Activated naive CD4-positive, alpha-beta T cell treated with anti-CD3 and anti-CD28 coated beads, Interleukin-2, amount 50 U/mL, for 24 hours (primary cell): ENCODE measurements at regions not wholly inside any gene's neighbourhood (a gene's known extent, or its start where the extent isn't known, plus 50 kb on each side); places are given as distances from the start of the nearest gene placed in this dataset.

Experiments
- H3K27ac Mint-ChIP-seq: one replicate; pipeline ENCODE4 v1.8.0; 2021; ENCODE audit warnings: mild to moderate bottlenecking, mixed read lengths
- H3K27me3 Mint-ChIP-seq: one replicate; pipeline ENCODE4 v1.8.0; 2021; ENCODE audit warnings: mixed read lengths
- H3K36me3 Mint-ChIP-seq: one replicate; pipeline ENCODE4 v1.8.0; 2021; ENCODE audit warnings: mixed read lengths
- H3K4me1 Mint-ChIP-seq: one replicate; pipeline ENCODE4 v1.8.0; 2021; ENCODE audit warnings: mixed read lengths
- H3K4me3 Mint-ChIP-seq: one replicate; pipeline ENCODE4 v1.8.0; 2021; ENCODE audit warnings: mild to moderate bottlenecking, mixed read lengths
- H3K9me3 Mint-ChIP-seq: one replicate; pipeline ENCODE4 v1.8.0; 2021; ENCODE audit warnings: mixed read lengths

- H3K4me3 Mint-ChIP-seq: no peak overlapping the region
- H3K4me1 Mint-ChIP-seq: no peaks in the 10 kb centered on the region
- no peaks in the 10 kb centered on the region for H3K36me3 Mint-ChIP-seq
- no peak overlapping the region for H3K27ac Mint-ChIP-seq
- H3K9me3 Mint-ChIP-seq: peaks cover 12% of the 10 kb centered on the region
- no peaks in the 10 kb centered on the region for H3K27me3 Mint-ChIP-seq
Observed at GRCh38 chr3:182094321-182094720, 382.6 kb downstream of the SOX2 start.

- Mint-ChIP-seq H3K27me3 (peaks cover 2% of the 10 kb centered on the region), H3K4me3 (no peak overlapping the region), H3K4me1 (no peaks in the 10 kb centered on the region), H3K36me3 (no peaks in the 10 kb centered on the region), H3K9me3 (peaks cover 22% of the 10 kb centered on the region), H3K27ac (no peak overlapping the region)
Observed at GRCh38 chr3:182104881-182105280, 393.2 kb downstream of the SOX2 start.

- Mint-ChIP-seq H3K36me3 (no peaks in the 10 kb centered on the region), H3K9me3 (peaks cover 19% of the 10 kb centered on the region), H3K4me3 (no peak overlapping the region), H3K4me1 (no peaks in the 10 kb centered on the region), H3K27ac (no peak overlapping the region), H3K27me3 (peaks cover 2% of the 10 kb centered on the region)
Observed at GRCh38 chr3:182105875-182106274, 394.1 kb downstream of the SOX2 start.

- Mint-ChIP-seq H3K4me1 (no peaks in the 10 kb centered on the region), H3K36me3 (no peaks in the 10 kb centered on the region), H3K9me3 (peaks cover 16% of the 10 kb centered on the region), H3K27ac (no peak overlapping the region), H3K4me3 (no peak overlapping the region), H3K27me3 (peaks cover 2% of the 10 kb centered on the region)
Observed at GRCh38 chr3:182108371-182108770, 396.6 kb downstream of the SOX2 start.

GRCh38 chr3:182111967-182112366 is 400.2 kb downstream of the SOX2 start:
- no peak overlapping the region for H3K27ac Mint-ChIP-seq
- no peaks in the 10 kb centered on the region for H3K27me3 Mint-ChIP-seq
- H3K36me3 Mint-ChIP-seq: no peaks in the 10 kb centered on the region
- no peaks in the 10 kb centered on the region for H3K4me1 Mint-ChIP-seq
- H3K4me3 Mint-ChIP-seq: no peak overlapping the region
- peaks cover 11% of the 10 kb centered on the region for H3K9me3 Mint-ChIP-seq

- Mint-ChIP-seq H3K9me3 (no peaks in the 10 kb centered on the region), H3K36me3 (no peaks in the 10 kb centered on the region), H3K27ac (no peak overlapping the region), H3K27me3 (no peaks in the 10 kb centered on the region), H3K4me1 (no peaks in the 10 kb centered on the region), H3K4me3 (no peak overlapping the region)
Observed at GRCh38 chr3:182115328-182116015, 403.7 kb downstream of the SOX2 start.

GRCh38 chr3:182116386-182116785 is 404.7 kb downstream of the SOX2 start:
- Mint-ChIP-seq H3K36me3 (no peaks in the 10 kb centered on the region), H3K27ac (no peak overlapping the region), H3K27me3 (no peaks in the 10 kb centered on the region), H3K9me3 (no peaks in the 10 kb centered on the region), H3K4me1 (no peaks in the 10 kb centered on the region), H3K4me3 (no peak overlapping the region)

- Mint-ChIP-seq H3K27me3 (no peaks in the 10 kb centered on the region), H3K36me3 (no peaks in the 10 kb centered on the region)
Observed at GRCh38 chr3:182117131-182117530, 405.4 kb downstream of the SOX2 start.

GRCh38 chr3:182117583-182117982 is 405.9 kb downstream of the SOX2 start:
- Mint-ChIP-seq H3K4me3 (no peak overlapping the region), H3K27me3 (no peaks in the 10 kb centered on the region), H3K9me3 (no peaks in the 10 kb centered on the region), H3K27ac (no peak overlapping the region), H3K4me1 (no peaks in the 10 kb centered on the region), H3K36me3 (no peaks in the 10 kb centered on the region)

More at GRCh38 chr3:182117131-182117530, 405.4 kb downstream of the SOX2 start:
- no peak overlapping the region for H3K4me3 Mint-ChIP-seq
- H3K4me1 Mint-ChIP-seq: no peaks in the 10 kb centered on the region
- H3K27ac Mint-ChIP-seq: no peak overlapping the region
- no peaks in the 10 kb centered on the region for H3K9me3 Mint-ChIP-seq

GRCh38 chr3:182118066-182118465 is 406.3 kb downstream of the SOX2 start:
- Mint-ChIP-seq H3K4me1 (no peaks in the 10 kb centered on the region), H3K9me3 (no peaks in the 10 kb centered on the region), H3K27ac (no peak overlapping the region), H3K36me3 (no peaks in the 10 kb centered on the region), H3K4me3 (no peak overlapping the region), H3K27me3 (no peaks in the 10 kb centered on the region)

GRCh38 chr3:182121401-182121800 is 409.7 kb downstream of the SOX2 start:
- Mint-ChIP-seq H3K27ac (no peak overlapping the region), H3K27me3 (no peaks in the 10 kb centered on the region), H3K4me3 (no peak overlapping the region), H3K4me1 (no peaks in the 10 kb centered on the region), H3K36me3 (no peaks in the 10 kb centered on the region), H3K9me3 (no peaks in the 10 kb centered on the region)

GRCh38 chr3:182122779-182123178 is 411.1 kb downstream of the SOX2 start:
- Mint-ChIP-seq H3K4me1 (no peaks in the 10 kb centered on the region), H3K27me3 (no peaks in the 10 kb centered on the region), H3K36me3 (no peaks in the 10 kb centered on the region), H3K27ac (no peak overlapping the region), H3K9me3 (no peaks in the 10 kb centered on the region), H3K4me3 (no peak overlapping the region)

- H3K27me3 Mint-ChIP-seq: no peaks in the 10 kb centered on the region
- no peaks in the 10 kb centered on the region for H3K36me3 Mint-ChIP-seq
- H3K9me3 Mint-ChIP-seq: no peaks in the 10 kb centered on the region
- H3K4me3 Mint-ChIP-seq: no peak overlapping the region
- no peak overlapping the region for H3K27ac Mint-ChIP-seq
- H3K4me1 Mint-ChIP-seq: no peaks in the 10 kb centered on the region
Observed at GRCh38 chr3:182124187-182124586, 412.5 kb downstream of the SOX2 start.

GRCh38 chr3:182124716-182125115 is 413.0 kb downstream of the SOX2 start:
- Mint-ChIP-seq H3K27me3 (no peaks in the 10 kb centered on the region), H3K36me3 (no peaks in the 10 kb centered on the region), H3K4me3 (no peak overlapping the region), H3K4me1 (no peaks in the 10 kb centered on the region), H3K9me3 (no peaks in the 10 kb centered on the region), H3K27ac (no peak overlapping the region)

- Mint-ChIP-seq H3K36me3 (no peaks in the 10 kb centered on the region), H3K4me1 (no peaks in the 10 kb centered on the region), H3K9me3 (no peaks in the 10 kb centered on the region), H3K27me3 (no peaks in the 10 kb centered on the region), H3K27ac (no peak overlapping the region), H3K4me3 (no peak overlapping the region)
Observed at GRCh38 chr3:182129740-182130139, 418.0 kb downstream of the SOX2 start.

- no peaks in the 10 kb centered on the region for H3K4me1 Mint-ChIP-seq
- no peaks in the 10 kb centered on the region for H3K9me3 Mint-ChIP-seq
- no peaks in the 10 kb centered on the region for H3K27me3 Mint-ChIP-seq
- no peaks in the 10 kb centered on the region for H3K36me3 Mint-ChIP-seq
- H3K27ac Mint-ChIP-seq: no peak overlapping the region
- no peak overlapping the region for H3K4me3 Mint-ChIP-seq
Observed at GRCh38 chr3:182133752-182134151, 422.0 kb downstream of the SOX2 start.

GRCh38 chr3:182135056-182135455 is 423.3 kb downstream of the SOX2 start:
- H3K36me3 Mint-ChIP-seq: no peaks in the 10 kb centered on the region
- no peaks in the 10 kb centered on the region for H3K27me3 Mint-ChIP-seq
- H3K27ac Mint-ChIP-seq: no peak overlapping the region
- H3K4me1 Mint-ChIP-seq: no peaks in the 10 kb centered on the region
- H3K9me3 Mint-ChIP-seq: no peaks in the 10 kb centered on the region
- H3K4me3 Mint-ChIP-seq: no peak overlapping the region
